HT1080 (cell line): ENCODE measurements at regions not wholly inside any gene's neighbourhood (a gene's known extent, or its start where the extent isn't known, plus 50 kb on each side); places are given as distances from the start of the nearest gene placed in this dataset.

Source experiments
- DNase-seq: peaks from one replicate; pipeline ENCODE4 v3.0.0-alpha.2; 2015; ENCODE audit warnings: low read depth

- no peak for DNase-seq
These were observed 1279.8 kb upstream of the PCDH9 start for GRCh38 chr13:68509734-68510621.

- DNase-seq, result no peak
These were observed 1276.9 kb upstream of the PCDH9 start for GRCh38 chr13:68506888-68507551.

GRCh38 chr13:68490594-68490993, 1260.5 kb upstream of the PCDH9 start:
- no peak for DNase-seq

GRCh38 chr13:68481130-68481529, 1251.0 kb upstream of the PCDH9 start:
- DNase-seq, result no peak

GRCh38 chr13:68473834-68474326, 1243.7 kb upstream of the PCDH9 start:
- no peak for DNase-seq

- no peak for DNase-seq
These were observed 1237.0 kb upstream of the PCDH9 start for GRCh38 chr13:68467160-68467559.

- no peak for DNase-seq
These were observed 1210.7 kb upstream of the PCDH9 start for GRCh38 chr13:68440874-68441273.

GRCh38 chr13:68439817-68440216, 1209.7 kb upstream of the PCDH9 start:
- DNase-seq, result peak; percentile 79

- DNase-seq, result peak; percentile 7
These were observed 1198.2 kb upstream of the PCDH9 start for GRCh38 chr13:68428292-68428691.

- no peak for DNase-seq
These were observed 1187.7 kb upstream of the PCDH9 start for GRCh38 chr13:68417801-68418200.

GRCh38 chr13:68410007-68410406, 1179.9 kb upstream of the PCDH9 start:
- DNase-seq, result no peak

GRCh38 chr13:68390987-68391386, 1160.9 kb upstream of the PCDH9 start:
- DNase-seq, result no peak

GRCh38 chr13:68386808-68387207, 1156.7 kb upstream of the PCDH9 start:
- DNase-seq, result no peak

GRCh38 chr13:68380041-68380973, 1150.2 kb upstream of the PCDH9 start:
- DNase-seq, result no peak

GRCh38 chr13:68378294-68378693, 1148.2 kb upstream of the PCDH9 start:
- DNase-seq, result no peak

GRCh38 chr13:68375004-68375403, 1144.9 kb upstream of the PCDH9 start:
- DNase-seq, result no peak

GRCh38 chr13:68369739-68370138, 1139.6 kb upstream of the PCDH9 start:
- DNase-seq, result peak; percentile 81

- no peak for DNase-seq
These were observed 1138.8 kb upstream of the PCDH9 start for GRCh38 chr13:68368922-68369321.

- DNase-seq, result no peak
These were observed 1129.0 kb upstream of the PCDH9 start for GRCh38 chr13:68359105-68359504.

- DNase-seq, result no peak
These were observed 1128.2 kb upstream of the PCDH9 start for GRCh38 chr13:68358294-68358705.

- DNase-seq, result no peak
These were observed 1120.4 kb upstream of the PCDH9 start for GRCh38 chr13:68350554-68350953.
